ENCODE measurements at regions not wholly inside any gene's neighbourhood (a gene's known extent, or its start where the extent isn't known, plus 50 kb on each side); places are given as distances from the start of the nearest gene placed in this dataset.
"Not testable (repeated sequence)": the region's sequence is repeated elsewhere in the genome, so short reads cannot be mapped to it uniquely, and the experiment has no call there.

- DNase-seq = no peak
Observed at GRCh38 chr12:16828891-16829290, 222.9 kb upstream of the LMO3 start.

- DNase-seq = no peak
Observed at GRCh38 chr12:16807731-16808130, 201.8 kb upstream of the LMO3 start.

- no peak for DNase-seq
Observed at GRCh38 chr12:16796168-16796567, 190.2 kb upstream of the LMO3 start.

- DNase-seq = no peak
Observed at GRCh38 chr12:16789204-16789790, 183.3 kb upstream of the LMO3 start.

GRCh38 chr12:16788506-16789203 is 182.7 kb upstream of the LMO3 start:
- no peak for DNase-seq

- no peak for DNase-seq
Observed at GRCh38 chr12:16785953-16786352, 180.0 kb upstream of the LMO3 start.

GRCh38 chr12:16785524-16785923 is 179.6 kb upstream of the LMO3 start:
- no peak for DNase-seq

- DNase-seq = not testable (repeated sequence)
Observed at GRCh38 chr12:16769129-16769528, 163.2 kb upstream of the LMO3 start.

- DNase-seq = peak; percentile 4
Observed at GRCh38 chr12:16766736-16767135, 160.8 kb upstream of the LMO3 start.

- no peak for DNase-seq
Observed at GRCh38 chr12:16763901-16764300, 157.9 kb upstream of the LMO3 start.

- DNase-seq = no peak
Observed at GRCh38 chr12:16756833-16757555, 151.0 kb upstream of the LMO3 start.

GRCh38 chr12:16730772-16731171 is 124.8 kb upstream of the LMO3 start:
- DNase-seq = no peak

- DNase-seq = no peak
Observed at GRCh38 chr12:16726879-16727278, 120.9 kb upstream of the LMO3 start.

- no peak for DNase-seq
Observed at GRCh38 chr12:16719713-16720416, 113.9 kb upstream of the LMO3 start.

GRCh38 chr12:16716928-16717327 is 111.0 kb upstream of the LMO3 start:
- no peak for DNase-seq

GRCh38 chr12:16692099-16692498 is 86.1 kb upstream of the LMO3 start:
- no peak for DNase-seq

GRCh38 chr12:16691624-16692023 is 85.7 kb upstream of the LMO3 start:
- DNase-seq = no peak

- DNase-seq = no peak
Observed at GRCh38 chr12:16688200-16688599, 82.2 kb upstream of the LMO3 start.

- peak; percentile 20 for DNase-seq
Observed at GRCh38 chr12:16685107-16685506, 79.1 kb upstream of the LMO3 start.

- DNase-seq = no peak
Observed at GRCh38 chr12:16681196-16681595, 75.2 kb upstream of the LMO3 start.

GRCh38 chr12:16675438-16675837 is 69.5 kb upstream of the LMO3 start:
- DNase-seq = no peak

GRCh38 chr12:16674885-16675284 is 68.9 kb upstream of the LMO3 start:
- DNase-seq = no peak

- DNase-seq = peak; percentile 61
Observed at GRCh38 chr12:16670456-16671050, 64.6 kb upstream of the LMO3 start.
